Esophagus muscularis mucosa (tissue), 4 donors: ENCODE measurements at regions not wholly inside any gene's neighbourhood (a gene's known extent, or its start where the extent isn't known, plus 50 kb on each side); places are given as distances from the start of the nearest gene placed in this dataset.
"Not testable (repeated sequence)": the region's sequence is repeated elsewhere in the genome, so short reads cannot be mapped to it uniquely, and the experiment has no call there.

ENCODE experiments used
- DNase-seq: peaks from one replicate; pipeline ENCODE4 v3.0.0-alpha.2; 2017; ENCODE audit errors: extremely low spot score
- H3K27ac ChIP-seq, 4 donors: fragments of 200-600 bp; sonication (generic); replicated peaks in 1 of 4; 1 replicate in 3 of 4; 2 replicates in 1 of 4; pipeline ENCODE4 v1.5.1; 2016 to 2019; ENCODE audit warnings: mild to moderate bottlenecking in 1 of 4
- H3K27me3 ChIP-seq, 4 donors: fragments of 200-600 bp; sonication (generic); one replicate each; pipeline versions ENCODE4 v1.5.1 to v1.6.0; 2016 to 2019
- H3K36me3 ChIP-seq, 4 donors: fragments of 200-600 bp; sonication (generic); one replicate each; pipeline ENCODE4 v1.5.1; 2016 to 2019
- H3K4me1 ChIP-seq, 4 donors: fragments of 200-600 bp; sonication (generic); one replicate each; pipeline ENCODE4 v1.5.1; 2016 to 2019
- H3K4me3 ChIP-seq, 4 donors: fragments of 200-600 bp; sonication (generic); 1 replicate in 2 of 4; 2 replicates in 2 of 4; pipeline ENCODE4 v1.5.1; 2016 to 2019; ENCODE audit warnings: mild to moderate bottlenecking in 4 of 4, moderate library complexity in 1 of 4
- H3K9me3 ChIP-seq, 4 donors: fragments of 200-600 bp; sonication (generic); 1 replicate in 3 of 4; 2 replicates in 1 of 4; pipeline ENCODE4 v1.5.1; 2016 to 2019
- CTCF ChIP-seq, 3 experiments: fragments of 200-600 bp in 2 of 3; fragments of 450-650 bp in 1 of 3; sonication (generic) in 2 of 3; IDR thresholded peaks; one replicate each; pipeline ENCODE4 v1.5.1; 2017 to 2019; ENCODE audit warnings: antibody characterized with exemption in 3 of 3, mild to moderate bottlenecking in 2 of 3, moderate library complexity in 1 of 3
- EP300 ChIP-seq: sonication (generic); formaldehyde crosslinking; IDR thresholded peaks from one replicate; pipeline ENCODE4 v1.6.1; 2017; ENCODE audit warnings: antibody characterized with exemption
- POLR2A ChIP-seq: fragments of 450-650 bp; IDR thresholded peaks from one replicate; pipeline ENCODE4 v1.6.1; 2017; ENCODE audit warnings: antibody characterized with exemption, moderate library complexity, mild to moderate bottlenecking, low read depth
- POLR2AphosphoS5 ChIP-seq, 2 donors: sonication (generic); formaldehyde crosslinking; IDR thresholded peaks; one replicate each; pipeline ENCODE4 v1.6.1; 2017; ENCODE audit warnings: antibody characterized with exemption in 2 of 2
- WGBS: methylation state at CpG from one replicate; pipeline ENCODE4 v1.1.5; 2018; 5-methylcytosine and 5-hydroxymethylcytosine counted together
- intact Hi-C: fragments of 100-400 bp; cut with DNase I; formaldehyde crosslinking; loops from one replicate; pipeline ENCODE4 v1.15.1; 2023

DNA sequence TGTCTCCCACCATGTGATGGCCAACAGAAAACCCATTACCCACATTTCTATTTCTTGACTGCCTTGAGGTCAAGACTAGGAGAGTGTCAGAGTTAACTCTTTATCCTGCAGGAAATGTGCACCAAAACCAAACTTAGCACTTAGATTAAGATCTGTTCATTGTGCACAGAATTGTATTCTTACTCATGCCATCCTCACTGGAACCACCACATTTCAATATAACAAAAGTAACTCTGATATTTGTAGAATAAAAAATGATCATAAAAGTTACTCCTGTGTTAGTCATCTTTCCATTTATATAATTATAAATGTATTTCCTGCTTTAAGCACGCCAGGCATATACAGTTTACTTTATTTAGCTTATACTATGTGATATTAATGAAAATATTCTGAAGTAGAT lies 193.0 kb upstream of the DPYD start:
- H3K4me1 ChIP-seq: no peaks in the 10 kb centered on the region
- no peak overlapping the region for H3K27ac ChIP-seq
- H3K27me3 ChIP-seq: no peaks in the 10 kb centered on the region
- DNase-seq: no peak
- H3K36me3 ChIP-seq: no peaks in the 10 kb centered on the region
- WGBS: 67% methylated on average over 1 of the region's 1 CpG
- no peaks in the 10 kb centered on the region for H3K9me3 ChIP-seq
- no peak overlapping the region for H3K4me3 ChIP-seq
- intact Hi-C loops: no loop called here
- TF ChIP-seq POLR2A (no peak), CTCF (IDR thresholded peaks at IDR 0.05) (no peak), POLR2AphosphoS5 (IDR thresholded peaks at IDR 0.05) (no peak), EP300 (no peak)

DNA sequence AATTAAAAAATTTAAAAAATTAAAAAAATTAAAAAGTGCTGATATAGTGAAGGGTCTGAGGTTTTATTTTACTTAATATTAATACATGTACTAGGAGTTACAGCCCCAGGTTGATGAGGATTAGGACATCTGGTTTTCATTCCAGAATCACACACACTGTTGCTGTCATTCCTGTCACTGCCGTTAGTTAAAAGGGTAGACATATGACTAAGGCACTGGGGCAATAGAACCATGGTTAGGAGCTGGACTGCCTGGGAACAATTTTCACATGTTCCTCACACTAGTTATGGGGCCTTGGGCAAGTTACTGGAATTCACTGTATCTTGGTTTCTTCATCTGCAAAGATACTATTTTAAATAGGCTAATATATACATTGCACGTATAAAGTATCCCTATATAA lies 191.8 kb upstream of the DPYD start:
- no peaks in the 10 kb centered on the region for H3K27me3 ChIP-seq
- WGBS: 66% methylated on average over 2 of the region's 2 CpGs
- no peak overlapping the region for H3K4me3 ChIP-seq
- DNase-seq: no peak
- H3K27ac ChIP-seq: no peak overlapping the region
- no peaks in the 10 kb centered on the region for H3K4me1 ChIP-seq
- no peaks in the 10 kb centered on the region for H3K36me3 ChIP-seq
- intact Hi-C loops: no loop called here
- H3K9me3 ChIP-seq: peaks cover 0 to 9% (median 7%) of the 10 kb centered on the region in 4 donors
- no peak for TF ChIP-seq EP300
- TF ChIP-seq CTCF (IDR thresholded peaks at IDR 0.05): no peak

GRCh38 chr1:98110674-98111073 lies 189.8 kb upstream of the DPYD start:
- intact Hi-C loops: no loop called here
- Histone ChIP-seq H3K4me3 (no peak overlapping the region), H3K4me1 (no peaks in the 10 kb centered on the region), H3K9me3 (peaks cover 0 to 20% (median 16%) of the 10 kb centered on the region in 4 donors), H3K27ac (no peak overlapping the region), H3K27me3 (no peaks in the 10 kb centered on the region), H3K36me3 (no peaks in the 10 kb centered on the region)
- no peak for DNase-seq
- TF ChIP-seq EP300 (no peak), CTCF (IDR thresholded peaks at IDR 0.05) (no peak), POLR2AphosphoS5 (IDR thresholded peaks at IDR 0.05) (no peak), POLR2A (no peak)

DNA sequence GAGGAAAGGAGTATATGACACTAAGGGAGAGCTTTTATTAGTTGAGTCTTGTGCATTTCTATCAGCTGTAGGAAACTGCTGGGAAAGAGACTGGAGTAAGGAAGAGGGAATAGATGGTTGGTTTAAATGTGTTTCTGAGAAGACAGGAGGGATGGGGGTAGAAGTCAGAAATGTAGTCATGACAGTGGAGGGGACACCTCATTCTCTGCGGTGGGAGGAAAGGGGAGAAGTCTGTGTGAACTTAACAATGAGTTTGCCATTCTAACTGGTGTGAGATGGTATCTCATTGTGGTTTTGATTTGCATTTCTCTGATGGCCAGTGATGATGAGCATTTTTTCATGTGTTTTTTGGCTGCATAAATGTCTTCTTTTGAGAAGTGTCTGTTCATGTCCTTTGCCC lies 187.5 kb upstream of the DPYD start:
- H3K4me3 ChIP-seq, H3K27me3 ChIP-seq, DNase-seq, H3K4me1 ChIP-seq, H3K27ac ChIP-seq, H3K36me3 ChIP-seq, intact Hi-C loops: not testable (repeated sequence)
- H3K9me3 ChIP-seq: peaks cover 0 to 20% (median 16%) of the 10 kb centered on the region in 4 donors
- WGBS: 89% methylated on average over 1 of the region's 1 CpG

DNA sequence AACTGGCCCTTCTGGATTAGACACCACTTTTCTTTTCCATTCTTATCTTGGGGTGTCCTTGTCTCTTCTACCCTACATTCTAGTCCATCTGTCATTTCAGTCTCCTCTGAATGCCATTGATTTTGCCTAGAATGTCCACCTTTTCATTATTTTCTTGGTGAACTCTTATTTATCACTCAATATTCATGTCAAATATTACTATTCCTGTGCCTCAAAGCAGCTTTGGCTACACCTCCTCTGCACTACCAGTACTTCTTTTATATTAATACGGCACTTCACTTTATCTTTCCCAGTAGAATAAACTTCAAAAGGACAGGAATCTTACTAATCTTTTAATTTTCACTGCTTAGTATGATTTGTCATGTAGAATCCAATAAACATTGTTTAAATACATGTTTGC lies 186.4 kb upstream of the DPYD start:
- WGBS: 93% methylated on average over 1 of the region's 1 CpG
- no peak for DNase-seq

More for the DNA sequence above, 186.4 kb upstream of the DPYD start:
- Histone ChIP-seq H3K27me3 (no peaks in the 10 kb centered on the region), H3K27ac (no peak overlapping the region), H3K36me3 (no peaks in the 10 kb centered on the region), H3K4me3 (no peak overlapping the region), H3K9me3 (peaks cover 0 to 20% (median 16%) of the 10 kb centered on the region in 4 donors), H3K4me1 (peaks cover 0 to 7% (median 3%) of the 10 kb centered on the region in 4 donors)
- TF ChIP-seq EP300: no peak
- TF ChIP-seq CTCF (IDR thresholded peaks at IDR 0.05): no peak
- TF ChIP-seq POLR2A: no peak
- intact Hi-C loops: no loop called here
